PC-9 (cell line): ENCODE measurements at regions not wholly inside any gene's neighbourhood (a gene's known extent, or its start where the extent isn't known, plus 50 kb on each side); places are given as distances from the start of the nearest gene placed in this dataset.

ENCODE experiments used
- CTCF ChIP-seq: fragments of 200-600 bp; sonication (generic); conservative IDR thresholded peaks from 2 replicates; pipeline ENCODE4 v1.6.1; 2017; ENCODE audit warnings: mixed run types, antibody characterized with exemption, mild to moderate bottlenecking, moderate library complexity
- EZH2 ChIP-seq: fragments of 200-600 bp; sonication (generic); IDR thresholded peaks from 2 replicates; pipeline ENCODE4 v1.8.0; 2017; ENCODE audit warnings: antibody characterized with exemption, low read depth

- TF ChIP-seq CTCF (no peak), EZH2 (no peak)
These were observed 237.5 kb upstream of the PPP2R2D start for GRCh38 chr10:131663351-131663750.
